Panc1 (cell line): ENCODE measurements at regions not wholly inside any gene's neighbourhood (a gene's known extent, or its start where the extent isn't known, plus 50 kb on each side); places are given as distances from the start of the nearest gene placed in this dataset.
"Not testable (repeated sequence)": the region's sequence is repeated elsewhere in the genome, so short reads cannot be mapped to it uniquely, and the experiment has no call there.

Source experiments
- POLR2AphosphoS5 ChIP-seq: IDR thresholded peaks from 2 replicates; pipeline ENCODE4 v1.6.1; 2012; ENCODE audit warnings: mild to moderate bottlenecking, low read depth, low read length, moderate library complexity
- SIN3A ChIP-seq: IDR thresholded peaks from 2 replicates; pipeline ENCODE4 v1.6.1; 2012; ENCODE audit warnings: low read depth, mild to moderate bottlenecking, low read length, moderate library complexity, borderline replicate concordance; ENCODE audit not compliant: insufficient read depth
- TF ChIP-seq, protein P1 (sequence below): fragments of 450-650 bp; IDR thresholded peaks from 2 replicates; pipeline ENCODE4 v1.5.1; 2017; ENCODE audit warnings: mild to moderate bottlenecking
- TF ChIP-seq, protein P2 (sequence below), 2 experiments: IDR thresholded peaks; 2 replicates each; pipeline ENCODE4 v1.6.1; 2011 to 2012; ENCODE audit warnings: low read depth in 2 of 2, control low read depth in 1 of 2, low read length in 1 of 2, mild to moderate bottlenecking in 1 of 2, moderate library complexity in 1 of 2; ENCODE audit not compliant: insufficient read depth in 1 of 2

DNA sequence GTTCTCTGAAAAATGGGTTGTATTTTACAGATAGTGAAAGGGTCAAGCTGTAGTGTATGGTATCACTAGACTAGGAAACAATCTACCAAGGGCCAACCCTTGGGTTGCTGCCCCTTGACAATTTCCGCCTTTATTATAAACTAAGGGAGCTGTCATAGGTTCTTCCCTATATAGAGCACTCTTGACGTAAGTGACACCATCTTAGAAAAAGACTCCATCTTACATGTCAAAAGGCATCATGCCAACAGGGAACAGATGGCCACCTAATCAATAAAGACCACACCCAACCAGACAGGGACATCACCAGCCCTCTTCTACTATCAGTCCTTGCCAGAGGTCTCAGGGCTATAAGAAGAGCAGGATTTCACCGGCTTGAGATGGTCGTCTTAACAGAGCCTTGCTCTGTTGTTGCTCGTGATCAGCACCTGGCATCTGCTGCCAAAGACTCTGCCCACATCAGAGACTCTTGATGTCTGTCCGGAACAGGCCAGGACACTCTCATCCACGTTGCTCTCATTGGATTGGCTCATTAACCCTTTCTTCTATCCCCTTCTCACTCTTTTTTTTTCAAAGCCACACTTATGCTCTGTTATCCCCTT is 231.4 kb upstream of the PLGLB2 start:
- TF ChIP-seq, protein P1, sequence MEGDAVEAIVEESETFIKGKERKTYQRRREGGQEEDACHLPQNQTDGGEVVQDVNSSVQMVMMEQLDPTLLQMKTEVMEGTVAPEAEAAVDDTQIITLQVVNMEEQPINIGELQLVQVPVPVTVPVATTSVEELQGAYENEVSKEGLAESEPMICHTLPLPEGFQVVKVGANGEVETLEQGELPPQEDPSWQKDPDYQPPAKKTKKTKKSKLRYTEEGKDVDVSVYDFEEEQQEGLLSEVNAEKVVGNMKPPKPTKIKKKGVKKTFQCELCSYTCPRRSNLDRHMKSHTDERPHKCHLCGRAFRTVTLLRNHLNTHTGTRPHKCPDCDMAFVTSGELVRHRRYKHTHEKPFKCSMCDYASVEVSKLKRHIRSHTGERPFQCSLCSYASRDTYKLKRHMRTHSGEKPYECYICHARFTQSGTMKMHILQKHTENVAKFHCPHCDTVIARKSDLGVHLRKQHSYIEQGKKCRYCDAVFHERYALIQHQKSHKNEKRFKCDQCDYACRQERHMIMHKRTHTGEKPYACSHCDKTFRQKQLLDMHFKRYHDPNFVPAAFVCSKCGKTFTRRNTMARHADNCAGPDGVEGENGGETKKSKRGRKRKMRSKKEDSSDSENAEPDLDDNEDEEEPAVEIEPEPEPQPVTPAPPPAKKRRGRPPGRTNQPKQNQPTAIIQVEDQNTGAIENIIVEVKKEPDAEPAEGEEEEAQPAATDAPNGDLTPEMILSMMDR = not testable (repeated sequence)
- not testable (repeated sequence) for TF ChIP-seq SIN3A, POLR2AphosphoS5
- TF ChIP-seq, protein P2, sequence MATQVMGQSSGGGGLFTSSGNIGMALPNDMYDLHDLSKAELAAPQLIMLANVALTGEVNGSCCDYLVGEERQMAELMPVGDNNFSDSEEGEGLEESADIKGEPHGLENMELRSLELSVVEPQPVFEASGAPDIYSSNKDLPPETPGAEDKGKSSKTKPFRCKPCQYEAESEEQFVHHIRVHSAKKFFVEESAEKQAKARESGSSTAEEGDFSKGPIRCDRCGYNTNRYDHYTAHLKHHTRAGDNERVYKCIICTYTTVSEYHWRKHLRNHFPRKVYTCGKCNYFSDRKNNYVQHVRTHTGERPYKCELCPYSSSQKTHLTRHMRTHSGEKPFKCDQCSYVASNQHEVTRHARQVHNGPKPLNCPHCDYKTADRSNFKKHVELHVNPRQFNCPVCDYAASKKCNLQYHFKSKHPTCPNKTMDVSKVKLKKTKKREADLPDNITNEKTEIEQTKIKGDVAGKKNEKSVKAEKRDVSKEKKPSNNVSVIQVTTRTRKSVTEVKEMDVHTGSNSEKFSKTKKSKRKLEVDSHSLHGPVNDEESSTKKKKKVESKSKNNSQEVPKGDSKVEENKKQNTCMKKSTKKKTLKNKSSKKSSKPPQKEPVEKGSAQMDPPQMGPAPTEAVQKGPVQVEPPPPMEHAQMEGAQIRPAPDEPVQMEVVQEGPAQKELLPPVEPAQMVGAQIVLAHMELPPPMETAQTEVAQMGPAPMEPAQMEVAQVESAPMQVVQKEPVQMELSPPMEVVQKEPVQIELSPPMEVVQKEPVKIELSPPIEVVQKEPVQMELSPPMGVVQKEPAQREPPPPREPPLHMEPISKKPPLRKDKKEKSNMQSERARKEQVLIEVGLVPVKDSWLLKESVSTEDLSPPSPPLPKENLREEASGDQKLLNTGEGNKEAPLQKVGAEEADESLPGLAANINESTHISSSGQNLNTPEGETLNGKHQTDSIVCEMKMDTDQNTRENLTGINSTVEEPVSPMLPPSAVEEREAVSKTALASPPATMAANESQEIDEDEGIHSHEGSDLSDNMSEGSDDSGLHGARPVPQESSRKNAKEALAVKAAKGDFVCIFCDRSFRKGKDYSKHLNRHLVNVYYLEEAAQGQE (IDR thresholded peaks at IDR 0.05; ENCODE audit: insufficient read depth in 1 of 2, low read depth in 2 of 2, low read length in 1 of 2) = not testable (repeated sequence)
